ENCODE measurements at regions not wholly inside any gene's neighbourhood (a gene's known extent, or its start where the extent isn't known, plus 50 kb on each side); places are given as distances from the start of the nearest gene placed in this dataset.
A peak's percentile ranks its signal among the peaks of the same experiment; 100 is the strongest.

DNA sequence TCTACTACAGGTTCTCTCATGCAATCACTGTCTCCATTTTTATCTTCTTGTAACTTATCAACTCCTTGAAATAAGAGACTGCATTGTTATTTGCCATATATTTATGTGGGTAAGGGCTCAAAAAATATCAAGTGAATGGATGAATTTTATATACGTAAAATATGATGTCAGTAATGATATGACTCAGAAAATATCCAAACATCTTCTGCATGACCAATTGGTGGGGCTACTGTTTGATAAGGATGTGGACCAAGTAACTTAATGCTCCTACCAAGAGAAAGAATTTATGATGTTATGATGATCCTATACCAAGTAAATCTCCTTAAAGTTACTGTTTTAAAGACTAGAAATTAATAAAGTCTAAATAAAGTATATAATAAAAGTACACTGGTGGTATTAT, 103.7 kb downstream of the OGFRL1 start:
- Mint-ChIP-seq H3K9me3 (no peaks in the 10 kb centered on the region), H3K4me3 (no peak overlapping the region), H3K4me1 (peaks cover 29% of the 10 kb centered on the region), H3K27ac (ENCODE audit: unreplicated experiment) (no peak overlapping the region), H3K36me3 (ENCODE audit: low read depth) (peaks cover 6% of the 10 kb centered on the region), H3K27me3 (ENCODE audit: low read depth) (no peaks in the 10 kb centered on the region)
- TF ChIP-seq, protein P1, sequence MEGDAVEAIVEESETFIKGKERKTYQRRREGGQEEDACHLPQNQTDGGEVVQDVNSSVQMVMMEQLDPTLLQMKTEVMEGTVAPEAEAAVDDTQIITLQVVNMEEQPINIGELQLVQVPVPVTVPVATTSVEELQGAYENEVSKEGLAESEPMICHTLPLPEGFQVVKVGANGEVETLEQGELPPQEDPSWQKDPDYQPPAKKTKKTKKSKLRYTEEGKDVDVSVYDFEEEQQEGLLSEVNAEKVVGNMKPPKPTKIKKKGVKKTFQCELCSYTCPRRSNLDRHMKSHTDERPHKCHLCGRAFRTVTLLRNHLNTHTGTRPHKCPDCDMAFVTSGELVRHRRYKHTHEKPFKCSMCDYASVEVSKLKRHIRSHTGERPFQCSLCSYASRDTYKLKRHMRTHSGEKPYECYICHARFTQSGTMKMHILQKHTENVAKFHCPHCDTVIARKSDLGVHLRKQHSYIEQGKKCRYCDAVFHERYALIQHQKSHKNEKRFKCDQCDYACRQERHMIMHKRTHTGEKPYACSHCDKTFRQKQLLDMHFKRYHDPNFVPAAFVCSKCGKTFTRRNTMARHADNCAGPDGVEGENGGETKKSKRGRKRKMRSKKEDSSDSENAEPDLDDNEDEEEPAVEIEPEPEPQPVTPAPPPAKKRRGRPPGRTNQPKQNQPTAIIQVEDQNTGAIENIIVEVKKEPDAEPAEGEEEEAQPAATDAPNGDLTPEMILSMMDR (conservative IDR thresholded peaks at IDR 0.05): no peak
- DNase-seq (ENCODE audit: low read depth, low spot score): no peak

DNA sequence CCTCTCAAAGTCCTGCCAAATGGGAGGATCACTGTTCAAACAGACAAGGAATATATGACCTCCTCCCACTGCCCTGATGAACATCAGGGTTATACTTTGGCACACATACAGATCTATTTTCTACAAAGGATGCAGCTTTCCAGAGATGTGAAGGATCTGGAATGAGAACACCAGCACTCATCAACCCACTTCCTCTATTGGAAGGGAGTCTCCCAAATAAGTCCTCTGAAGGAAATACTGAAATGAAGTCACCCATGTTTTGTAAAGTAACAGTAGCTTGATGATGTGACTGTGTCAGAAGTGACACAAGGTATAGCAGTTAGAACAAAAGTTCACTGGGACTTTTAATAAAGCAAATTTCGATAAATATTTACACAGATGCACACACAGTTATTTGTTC, 104.9 kb downstream of the OGFRL1 start:
- H3K27me3 Mint-ChIP-seq (ENCODE audit: low read depth): no peaks in the 10 kb centered on the region
- H3K36me3 Mint-ChIP-seq (ENCODE audit: low read depth): peaks cover 11% of the 10 kb centered on the region
- peaks cover 31% of the 10 kb centered on the region for H3K4me1 Mint-ChIP-seq
- no peak overlapping the region for H3K27ac Mint-ChIP-seq (ENCODE audit: unreplicated experiment)
- DNase-seq (ENCODE audit: low read depth, low spot score): no peak
- H3K9me3 Mint-ChIP-seq: no peaks in the 10 kb centered on the region
- TF ChIP-seq, protein P1 (conservative IDR thresholded peaks at IDR 0.05): no peak
- H3K4me3 Mint-ChIP-seq: no peak overlapping the region

DNA sequence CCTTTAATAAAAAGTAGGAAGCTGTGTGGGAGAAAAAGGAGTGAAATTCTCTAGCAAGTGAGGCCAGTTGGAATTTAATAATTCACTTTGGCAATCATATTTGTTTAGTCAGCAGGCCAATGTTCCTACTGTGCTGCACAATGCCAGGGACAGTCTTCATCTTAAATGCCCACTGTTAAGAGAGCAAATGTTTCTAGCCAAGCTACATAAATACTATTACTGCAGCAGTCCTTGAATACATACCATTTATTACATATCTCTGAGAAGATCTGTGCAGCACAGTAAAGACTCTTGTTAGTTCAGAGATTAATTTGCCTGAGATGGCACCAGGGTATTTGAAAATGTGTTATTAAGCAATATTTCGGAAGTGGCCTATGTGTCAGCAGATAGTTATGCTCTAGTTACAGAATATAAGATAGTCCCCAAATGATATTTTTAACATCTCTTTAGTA, 105.4 kb downstream of the OGFRL1 start:
- TF ChIP-seq, protein P1 (conservative IDR thresholded peaks at IDR 0.05): no peak
- no peak for DNase-seq (ENCODE audit: low read depth, low spot score)
- Mint-ChIP-seq H3K9me3 (no peaks in the 10 kb centered on the region), H3K36me3 (ENCODE audit: low read depth) (peaks cover 11% of the 10 kb centered on the region), H3K27me3 (ENCODE audit: low read depth) (no peaks in the 10 kb centered on the region), H3K4me3 (no peak overlapping the region), H3K27ac (ENCODE audit: unreplicated experiment) (no peak overlapping the region), H3K4me1 (peaks cover 31% of the 10 kb centered on the region)

DNA sequence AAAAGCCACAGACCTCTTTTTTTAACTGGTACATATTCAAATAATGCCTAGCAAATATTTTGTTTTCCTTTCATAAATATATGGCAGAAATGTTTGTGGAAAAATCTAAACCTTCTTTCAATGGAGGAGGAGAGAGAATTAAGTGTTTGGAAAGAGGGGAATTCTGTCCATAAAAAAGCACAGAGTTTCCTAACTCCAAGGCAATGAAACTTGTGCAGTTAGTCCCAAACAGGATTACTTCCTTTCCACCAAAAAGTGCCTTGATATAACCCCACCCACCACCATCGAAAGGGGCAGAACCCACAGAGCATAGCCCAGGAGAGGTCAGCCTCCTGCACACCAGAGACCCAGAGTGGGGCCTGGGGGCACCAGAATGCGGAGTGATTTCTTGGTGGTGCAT, 106.3 kb downstream of the OGFRL1 start:
- H3K36me3 Mint-ChIP-seq (ENCODE audit: low read depth): peaks cover 11% of the 10 kb centered on the region
- no peaks in the 10 kb centered on the region for H3K27me3 Mint-ChIP-seq (ENCODE audit: low read depth)
- no peak for DNase-seq (ENCODE audit: low read depth, low spot score)
- peak overlapping the region; percentile 13 for H3K27ac Mint-ChIP-seq (ENCODE audit: unreplicated experiment)
- H3K4me1 Mint-ChIP-seq: peaks cover 31% of the 10 kb centered on the region
- TF ChIP-seq, protein P1 (conservative IDR thresholded peaks at IDR 0.05): no peak
- no peaks in the 10 kb centered on the region for H3K9me3 Mint-ChIP-seq
- no peak overlapping the region for H3K4me3 Mint-ChIP-seq

DNA sequence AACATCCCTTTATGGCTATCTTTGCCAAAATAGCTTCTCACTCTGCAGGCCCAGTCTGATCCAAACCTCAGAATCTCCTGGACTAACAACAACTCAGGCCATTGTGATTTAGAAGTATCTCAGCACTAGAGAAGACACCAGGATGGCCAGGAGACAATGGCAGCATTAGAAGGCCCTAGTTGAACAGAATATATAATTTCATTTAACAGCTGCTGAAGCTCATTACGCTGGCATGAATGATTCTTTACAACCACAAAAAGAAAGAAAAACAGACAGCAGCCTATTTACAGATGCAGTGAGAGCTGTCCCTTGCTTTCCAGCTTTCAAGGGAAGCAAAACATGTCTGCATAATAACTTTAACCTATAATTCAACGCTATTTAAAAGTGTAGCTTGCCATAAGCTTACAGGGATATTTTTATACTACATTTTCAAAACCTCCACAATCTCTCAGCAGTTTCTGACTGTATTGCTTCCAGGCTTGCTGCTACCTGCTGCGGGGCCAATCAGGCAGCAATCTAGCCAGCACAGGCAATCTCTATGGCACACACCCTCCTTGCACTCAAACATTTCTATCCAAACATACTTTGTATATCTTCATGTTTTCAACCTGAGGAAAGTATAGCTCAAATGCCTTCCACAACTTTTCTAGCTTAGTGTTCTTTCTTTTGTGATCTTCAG, 107.3 kb downstream of the OGFRL1 start:
- H3K4me3 Mint-ChIP-seq: no peak overlapping the region
- H3K27me3 Mint-ChIP-seq (ENCODE audit: low read depth): no peaks in the 10 kb centered on the region
- peaks cover 11% of the 10 kb centered on the region for H3K36me3 Mint-ChIP-seq (ENCODE audit: low read depth)
- TF ChIP-seq, protein P1 (conservative IDR thresholded peaks at IDR 0.05): no peak
- no peaks in the 10 kb centered on the region for H3K9me3 Mint-ChIP-seq
- no peak for DNase-seq (ENCODE audit: low read depth, low spot score)
- peak overlapping the region; percentile 79 for H3K27ac Mint-ChIP-seq (ENCODE audit: unreplicated experiment)
- H3K4me1 Mint-ChIP-seq: peaks cover 31% of the 10 kb centered on the region

Measured in neural crest cell (in vitro differentiated cells).